RWPE1 (cell line): ENCODE measurements at regions not wholly inside any gene's neighbourhood (a gene's known extent, or its start where the extent isn't known, plus 50 kb on each side); places are given as distances from the start of the nearest gene placed in this dataset.

Experiments
- CTCF ChIA-PET: fragments of 350-600 bp; sonication (Branson Sonifier 250); formaldehyde crosslinking; extraction: SDS; loops from one replicate; lab custom pipeline; 2021; lab: Yijun Ruan, JAX
- POLR2A ChIA-PET: fragments of 400-600 bp; formaldehyde crosslinking; extraction: SDS; loops from one replicate; lab custom pipeline; 2020; ENCODE audit warnings: antibody characterized with exemption; ENCODE audit not compliant: low non-redundant PET; lab: Yijun Ruan, JAX
- DNase-seq: peaks from one replicate; pipeline ENCODE4 v3.0.0; 2012; ENCODE audit warnings: low spot score
- H3K27ac ChIP-seq: fragments of 450-650 bp; 2 replicates; pipeline ENCODE4 v1.5.1; 2017
- TF ChIP-seq, protein P1 (sequence below): fragments of 450-650 bp; conservative IDR thresholded peaks from 2 replicates; pipeline ENCODE4 v1.5.1; 2017; ENCODE audit warnings: low read depth, mild to moderate bottlenecking

DNA sequence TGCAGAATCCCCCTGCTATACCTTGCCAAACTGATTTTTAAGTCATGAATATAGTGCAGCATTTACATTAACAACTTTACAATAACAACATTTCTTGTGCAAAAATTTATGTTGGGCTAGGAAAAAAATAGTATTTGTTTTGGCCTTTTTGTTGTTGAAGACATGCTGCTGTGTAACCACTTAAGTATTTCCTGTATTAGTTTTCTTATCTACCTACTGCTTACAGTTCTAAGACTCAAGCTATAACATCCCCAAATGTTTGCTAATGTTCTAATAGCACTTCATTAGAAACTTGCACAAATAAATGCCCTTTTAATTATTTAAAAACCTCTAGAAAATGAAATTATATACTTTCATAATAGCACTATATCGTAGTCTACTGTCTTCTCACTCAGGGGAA lies 154.3 kb upstream of the DOCK10 start:
- DNase-seq = no peak
- H3K27ac ChIP-seq = no peak overlapping the region
- TF ChIP-seq, protein P1, sequence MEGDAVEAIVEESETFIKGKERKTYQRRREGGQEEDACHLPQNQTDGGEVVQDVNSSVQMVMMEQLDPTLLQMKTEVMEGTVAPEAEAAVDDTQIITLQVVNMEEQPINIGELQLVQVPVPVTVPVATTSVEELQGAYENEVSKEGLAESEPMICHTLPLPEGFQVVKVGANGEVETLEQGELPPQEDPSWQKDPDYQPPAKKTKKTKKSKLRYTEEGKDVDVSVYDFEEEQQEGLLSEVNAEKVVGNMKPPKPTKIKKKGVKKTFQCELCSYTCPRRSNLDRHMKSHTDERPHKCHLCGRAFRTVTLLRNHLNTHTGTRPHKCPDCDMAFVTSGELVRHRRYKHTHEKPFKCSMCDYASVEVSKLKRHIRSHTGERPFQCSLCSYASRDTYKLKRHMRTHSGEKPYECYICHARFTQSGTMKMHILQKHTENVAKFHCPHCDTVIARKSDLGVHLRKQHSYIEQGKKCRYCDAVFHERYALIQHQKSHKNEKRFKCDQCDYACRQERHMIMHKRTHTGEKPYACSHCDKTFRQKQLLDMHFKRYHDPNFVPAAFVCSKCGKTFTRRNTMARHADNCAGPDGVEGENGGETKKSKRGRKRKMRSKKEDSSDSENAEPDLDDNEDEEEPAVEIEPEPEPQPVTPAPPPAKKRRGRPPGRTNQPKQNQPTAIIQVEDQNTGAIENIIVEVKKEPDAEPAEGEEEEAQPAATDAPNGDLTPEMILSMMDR = no peak
- ChIA-PET CTCF (no interaction called here), POLR2A (no interaction called here)

DNA sequence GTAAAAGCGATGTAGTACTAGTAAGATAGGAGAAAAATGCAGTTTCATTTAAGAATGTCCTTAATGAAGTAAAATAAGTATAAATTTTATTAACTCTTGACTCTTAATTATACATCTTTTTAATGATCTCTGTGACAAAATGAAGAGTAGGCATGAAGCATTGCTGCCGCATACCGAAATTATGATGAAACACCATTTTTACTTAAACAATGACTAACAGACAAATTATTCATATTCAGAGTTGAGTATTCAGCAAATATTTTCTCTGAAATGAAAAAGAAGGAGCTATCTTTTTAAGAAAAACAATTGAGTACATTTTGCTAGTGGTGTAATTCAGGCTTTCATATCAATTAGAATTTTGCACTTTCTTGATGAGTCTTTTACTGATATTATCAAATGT lies 150.6 kb upstream of the DOCK10 start:
- ChIA-PET CTCF (interaction anchor here (0.9 kb wide), 1 partner anchor 143 kb away, joined by 3 read pairs; no protein-coding TSS in a partner anchor), POLR2A (no interaction called here)
- DNase-seq = no peak
- TF ChIP-seq, protein P1 = no peak
- H3K27ac ChIP-seq = no peak overlapping the region

DNA sequence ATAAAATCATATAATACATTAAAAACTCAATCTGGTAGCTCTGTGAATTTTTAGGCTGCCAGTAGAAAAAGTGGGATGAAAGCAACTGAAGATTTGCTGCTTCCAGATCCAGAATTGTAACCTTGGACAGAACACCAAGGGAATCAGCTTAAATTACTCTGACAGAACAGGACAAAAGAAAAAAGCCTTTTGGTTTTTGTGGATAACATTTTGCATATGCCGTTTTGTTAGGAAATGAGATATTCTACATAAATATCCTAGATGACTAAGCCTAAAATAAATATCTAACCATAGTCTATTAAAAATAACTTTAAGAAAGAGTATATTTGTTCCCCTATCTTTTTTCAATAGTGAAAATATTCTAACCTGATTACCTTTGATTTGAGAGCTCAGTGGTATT lies 148.7 kb upstream of the DOCK10 start:
- ChIA-PET CTCF (interaction anchor here (0.7 kb wide), 1 partner anchor 82 kb away, joined by 3 read pairs; no protein-coding TSS in a partner anchor), POLR2A (no interaction called here)
- TF ChIP-seq, protein P1 = no peak
- no peak overlapping the region for H3K27ac ChIP-seq
- DNase-seq = no peak

DNA sequence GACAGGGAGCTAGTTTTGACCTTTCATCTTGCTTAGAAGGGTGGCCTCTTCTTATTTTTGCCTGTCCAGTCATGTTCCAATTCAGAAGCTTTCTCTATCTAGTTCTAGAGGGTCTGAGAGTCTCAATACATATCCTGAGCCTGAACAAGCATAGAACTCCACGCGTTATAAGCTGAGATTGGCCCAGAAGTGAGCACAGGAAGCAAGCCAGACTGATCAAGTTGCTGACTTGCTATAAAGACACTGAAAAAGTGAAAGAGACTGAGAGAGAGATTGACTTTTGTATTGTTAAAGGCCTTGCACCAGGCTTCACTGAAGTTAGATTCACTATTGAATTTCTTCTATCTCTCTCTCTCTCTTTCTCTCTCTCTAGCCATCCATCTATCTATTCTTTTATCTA lies 142.7 kb upstream of the DOCK10 start:
- POLR2A ChIA-PET = no interaction called here
- TF ChIP-seq, protein P1 = no peak
- CTCF ChIA-PET = no interaction called here

DNA sequence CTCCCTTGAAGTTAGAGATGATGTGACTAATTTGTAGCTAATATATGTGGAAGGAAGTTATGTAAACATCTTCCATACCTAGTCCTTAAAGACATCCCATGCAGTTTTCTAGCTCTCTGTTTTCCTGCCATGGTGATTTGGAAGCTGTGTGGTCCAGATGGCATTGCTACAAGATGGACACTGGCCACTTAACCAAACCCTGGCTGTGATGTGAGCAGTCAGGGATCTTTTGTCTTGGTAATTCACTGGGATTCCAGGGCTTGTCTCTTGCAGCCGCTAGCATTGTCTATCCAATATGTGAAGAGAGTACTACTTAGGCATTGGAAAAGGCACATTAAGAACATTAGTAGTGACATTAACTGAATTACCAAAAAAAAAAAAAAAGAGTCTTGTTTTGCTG lies 139.9 kb upstream of the DOCK10 start:
- TF ChIP-seq, protein P1 = no peak
- POLR2A ChIA-PET = no interaction called here
- H3K27ac ChIP-seq = no peak overlapping the region
- CTCF ChIA-PET = interaction anchor here (0.6 kb wide), 1 partner anchor 1965 kb away, joined by 3 read pairs; no protein-coding TSS in a partner anchor
- no peak for DNase-seq

More for the DNA sequence above, 142.7 kb upstream of the DOCK10 start:
- DNase-seq = no peak
- H3K27ac ChIP-seq = no peak overlapping the region

DNA sequence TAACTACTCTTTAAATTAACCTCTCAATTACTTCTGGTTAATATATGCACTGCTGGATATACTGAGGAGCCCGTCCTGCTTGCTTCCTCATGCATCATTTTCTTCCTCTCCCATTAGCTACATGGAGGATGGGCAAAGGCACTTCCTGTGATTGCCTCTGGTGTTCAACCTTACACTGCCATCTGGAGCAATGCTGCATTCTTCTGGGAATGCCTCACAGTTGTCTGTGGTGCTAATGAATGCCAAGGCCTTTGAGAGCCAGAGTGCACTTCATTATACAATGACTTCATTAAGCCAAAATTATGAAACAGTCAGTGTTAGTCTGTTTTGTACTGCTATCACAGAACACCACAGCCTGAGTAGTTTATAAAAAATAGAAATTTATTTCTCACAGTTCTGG lies 134.8 kb upstream of the DOCK10 start:
- TF ChIP-seq, protein P1 = no peak
- DNase-seq = no peak
- no peak overlapping the region for H3K27ac ChIP-seq
- ChIA-PET CTCF (no interaction called here), POLR2A (no interaction called here)
